Epithelial cell of proximal tubule (primary cell): ENCODE measurements at regions not wholly inside any gene's neighbourhood (a gene's known extent, or its start where the extent isn't known, plus 50 kb on each side); places are given as distances from the start of the nearest gene placed in this dataset.

Experiments
- DNase-seq: peaks from one replicate; pipeline ENCODE4 v3.0.0-alpha.2; 2011; ENCODE audit warnings: low read depth
- H3K4me3 ChIP-seq: 2 replicates; pipeline ENCODE4 v1.5.1; 2011; ENCODE audit warnings: low read depth, mild to moderate bottlenecking, low read length
- CTCF ChIP-seq: conservative IDR thresholded peaks from 2 replicates; pipeline ENCODE4 v1.5.1; 2012; ENCODE audit warnings: low read depth, mild to moderate bottlenecking, low read length

- no peak overlapping the region for H3K4me3 ChIP-seq
- DNase-seq = no peak
- TF ChIP-seq CTCF = no peak
Observed at GRCh38 chr10:85333594-85333993, 1005.2 kb downstream of the CCSER2 start.

GRCh38 chr10:85362401-85362800 is 1004.2 kb downstream of the GRID1 start:
- DNase-seq = no peak
- no peak overlapping the region for H3K4me3 ChIP-seq
- no peak for TF ChIP-seq CTCF

GRCh38 chr10:85377029-85377806 is 989.4 kb downstream of the GRID1 start:
- DNase-seq = no peak
- H3K4me3 ChIP-seq = no peak overlapping the region
- TF ChIP-seq CTCF = no peak

GRCh38 chr10:85379338-85379737 is 987.3 kb downstream of the GRID1 start:
- TF ChIP-seq CTCF = no peak
- H3K4me3 ChIP-seq = no peak overlapping the region
- no peak for DNase-seq

- H3K4me3 ChIP-seq = no peak overlapping the region
- TF ChIP-seq CTCF = no peak
- DNase-seq = no peak
Observed at GRCh38 chr10:85400981-85401695, 965.5 kb downstream of the GRID1 start.

GRCh38 chr10:85402541-85402940 is 964.1 kb downstream of the GRID1 start:
- no peak for TF ChIP-seq CTCF
- H3K4me3 ChIP-seq = no peak overlapping the region
- DNase-seq = no peak
